ENCODE measurements at regions not wholly inside any gene's neighbourhood (a gene's known extent, or its start where the extent isn't known, plus 50 kb on each side); places are given as distances from the start of the nearest gene placed in this dataset.

DNA sequence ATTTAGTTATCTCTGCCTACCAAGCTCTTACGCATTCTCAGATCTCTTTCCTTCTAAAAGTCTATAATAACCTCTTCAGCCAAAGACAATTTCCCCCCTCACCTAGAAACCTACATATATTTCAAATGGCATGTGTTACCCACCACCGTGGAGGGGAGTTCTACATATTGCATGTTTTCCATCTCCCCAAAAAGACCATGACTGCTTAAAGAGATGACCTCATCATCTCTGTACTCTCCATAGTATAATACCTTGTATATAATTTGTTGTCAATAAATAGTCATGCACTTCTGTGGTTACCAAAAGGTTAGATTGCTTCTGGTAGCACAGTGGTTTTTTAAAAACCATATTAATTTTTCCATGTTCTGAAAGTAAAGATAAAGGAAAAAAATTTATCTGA, 148.4 kb downstream of the TBX18 start:
- TF ChIP-seq, protein P1, sequence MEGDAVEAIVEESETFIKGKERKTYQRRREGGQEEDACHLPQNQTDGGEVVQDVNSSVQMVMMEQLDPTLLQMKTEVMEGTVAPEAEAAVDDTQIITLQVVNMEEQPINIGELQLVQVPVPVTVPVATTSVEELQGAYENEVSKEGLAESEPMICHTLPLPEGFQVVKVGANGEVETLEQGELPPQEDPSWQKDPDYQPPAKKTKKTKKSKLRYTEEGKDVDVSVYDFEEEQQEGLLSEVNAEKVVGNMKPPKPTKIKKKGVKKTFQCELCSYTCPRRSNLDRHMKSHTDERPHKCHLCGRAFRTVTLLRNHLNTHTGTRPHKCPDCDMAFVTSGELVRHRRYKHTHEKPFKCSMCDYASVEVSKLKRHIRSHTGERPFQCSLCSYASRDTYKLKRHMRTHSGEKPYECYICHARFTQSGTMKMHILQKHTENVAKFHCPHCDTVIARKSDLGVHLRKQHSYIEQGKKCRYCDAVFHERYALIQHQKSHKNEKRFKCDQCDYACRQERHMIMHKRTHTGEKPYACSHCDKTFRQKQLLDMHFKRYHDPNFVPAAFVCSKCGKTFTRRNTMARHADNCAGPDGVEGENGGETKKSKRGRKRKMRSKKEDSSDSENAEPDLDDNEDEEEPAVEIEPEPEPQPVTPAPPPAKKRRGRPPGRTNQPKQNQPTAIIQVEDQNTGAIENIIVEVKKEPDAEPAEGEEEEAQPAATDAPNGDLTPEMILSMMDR (conservative IDR thresholded peaks at IDR 0.05 in 1 of 2, IDR thresholded peaks at IDR 0.05 in 1 of 2; ENCODE audit: extremely low read depth in 1 of 2, insufficient read depth in 1 of 2, low read depth in 1 of 2, low read length in 2 of 2), result no peak
- TF ChIP-seq EZH2 (IDR thresholded peaks at IDR 0.05; ENCODE audit: borderline replicate concordance, low read length), result no peak

All from mammary epithelial cell (primary cell).